HG03159 (cell line): ENCODE measurements at regions not wholly inside any gene's neighbourhood (a gene's known extent, or its start where the extent isn't known, plus 50 kb on each side); places are given as distances from the start of the nearest gene placed in this dataset.

Source experiments
- ATAC-seq: cut with Tn5 transposase; IDR thresholded peaks from one replicate; pipeline ENCODE4 v1.9.1; 2021; ENCODE audit warnings: mild to moderate bottlenecking, moderate library complexity; ENCODE audit not compliant: unreplicated experiment

DNA sequence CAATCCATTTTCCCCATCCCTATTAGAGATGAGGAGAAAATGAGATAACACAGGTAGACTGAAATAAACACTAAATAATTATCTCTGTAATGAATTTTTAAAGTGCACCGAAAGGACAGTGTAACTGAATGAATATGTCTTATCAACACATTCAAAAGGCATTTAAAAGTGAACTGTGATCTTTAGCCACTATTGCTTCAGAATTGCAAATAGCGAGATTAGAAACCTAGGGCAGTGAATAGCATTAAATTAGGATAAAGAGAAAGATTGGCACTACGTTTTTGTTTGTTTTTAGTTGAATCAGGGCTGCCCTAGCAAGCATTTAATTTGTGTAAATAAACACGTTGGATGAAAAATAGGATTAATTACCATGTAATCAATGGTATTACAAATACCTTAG is 537.5 kb downstream of the ELAVL2 start:
- no peak for ATAC-seq

DNA sequence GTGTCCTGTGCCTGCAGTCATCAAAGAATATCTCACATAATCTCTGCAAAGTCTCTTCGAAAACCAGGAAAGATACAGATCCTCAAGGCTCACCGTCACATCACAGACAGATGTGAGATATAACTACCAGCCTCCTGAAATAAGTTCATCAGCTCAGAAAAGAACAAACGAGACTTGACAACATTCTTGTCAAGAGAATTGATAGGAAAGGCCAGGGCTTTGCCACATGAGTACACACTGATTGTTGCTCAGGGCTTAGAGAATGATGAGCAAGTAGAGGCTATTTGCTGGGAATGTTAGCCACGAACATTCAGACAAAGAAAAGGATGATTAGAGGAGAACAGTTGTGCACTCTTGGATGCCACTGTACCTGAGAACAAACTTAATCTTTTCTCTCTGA is 535.1 kb downstream of the ELAVL2 start:
- ATAC-seq: no peak

DNA sequence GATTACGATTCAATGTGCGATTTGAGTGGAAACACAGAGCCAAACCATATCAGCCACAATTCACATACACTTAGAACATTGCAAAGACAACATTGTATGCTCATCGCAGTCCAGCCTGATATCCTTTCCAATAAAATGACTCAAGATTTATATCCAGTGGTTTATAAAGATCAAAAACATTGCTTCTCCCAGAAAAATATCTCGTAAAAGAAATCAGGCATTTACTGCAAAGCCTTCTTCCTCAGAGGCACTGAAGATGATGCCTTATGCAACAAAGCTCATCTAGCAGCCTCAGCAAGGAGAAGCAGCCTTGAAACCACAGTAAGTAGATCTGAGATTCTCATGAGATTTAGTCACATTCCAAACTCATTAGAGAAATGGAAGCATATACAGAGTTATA is 523.8 kb downstream of the ELAVL2 start:
- no peak for ATAC-seq

DNA sequence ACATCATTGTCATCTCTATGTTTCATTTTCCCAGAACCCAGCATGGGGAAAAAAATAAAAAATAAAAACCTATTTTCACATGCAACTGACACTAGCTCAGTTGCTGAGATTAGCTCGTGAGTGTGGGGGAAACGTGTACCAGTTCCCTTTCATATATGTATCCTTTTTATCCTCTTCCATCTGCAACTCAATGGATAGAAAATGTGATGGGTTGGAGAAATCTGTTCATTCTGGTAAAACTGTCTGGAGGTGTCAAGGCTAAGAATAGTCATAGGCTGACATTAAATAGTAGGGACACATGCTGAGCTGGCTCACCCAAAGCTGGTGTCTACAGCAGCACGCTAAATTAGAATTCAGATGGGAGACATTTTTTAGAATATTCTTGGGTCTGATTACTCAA is 519.3 kb downstream of the ELAVL2 start:
- no peak for ATAC-seq

DNA sequence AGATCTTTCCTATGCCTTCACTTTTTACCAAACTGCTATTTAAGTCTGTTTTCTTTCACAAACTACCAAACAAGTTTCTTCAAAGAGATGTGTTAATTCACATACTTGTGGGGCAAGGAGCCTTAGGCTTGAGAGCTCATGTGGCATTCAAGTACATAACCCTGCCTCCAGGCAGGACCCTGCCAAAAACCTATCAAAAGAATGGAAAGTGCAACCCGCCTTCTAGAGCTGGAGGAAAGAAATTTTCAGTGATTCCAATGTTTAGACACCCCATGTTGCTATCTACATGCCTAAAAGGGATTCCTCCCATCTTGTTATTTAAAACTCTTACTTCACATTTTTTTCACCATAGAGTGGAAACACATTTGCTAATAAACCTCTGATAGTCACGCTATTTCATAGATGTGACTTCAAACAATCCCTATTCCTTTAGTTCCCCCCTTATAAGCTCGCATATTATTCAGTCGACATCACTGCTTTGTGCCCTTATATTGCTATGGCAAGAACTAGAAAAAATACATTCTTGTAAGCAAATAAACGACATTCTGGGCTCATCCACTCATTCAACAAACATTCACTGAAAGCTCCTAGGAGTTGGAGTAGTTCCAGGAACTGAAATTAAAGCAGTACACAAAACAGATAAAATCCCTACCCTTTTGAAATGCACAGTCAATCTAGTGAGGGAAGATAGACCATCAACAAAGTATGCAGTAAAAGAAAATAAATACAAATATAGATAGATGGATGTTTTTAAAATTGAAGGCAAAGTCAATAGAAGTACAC is 518.1 kb downstream of the ELAVL2 start:
- ATAC-seq: no peak

DNA sequence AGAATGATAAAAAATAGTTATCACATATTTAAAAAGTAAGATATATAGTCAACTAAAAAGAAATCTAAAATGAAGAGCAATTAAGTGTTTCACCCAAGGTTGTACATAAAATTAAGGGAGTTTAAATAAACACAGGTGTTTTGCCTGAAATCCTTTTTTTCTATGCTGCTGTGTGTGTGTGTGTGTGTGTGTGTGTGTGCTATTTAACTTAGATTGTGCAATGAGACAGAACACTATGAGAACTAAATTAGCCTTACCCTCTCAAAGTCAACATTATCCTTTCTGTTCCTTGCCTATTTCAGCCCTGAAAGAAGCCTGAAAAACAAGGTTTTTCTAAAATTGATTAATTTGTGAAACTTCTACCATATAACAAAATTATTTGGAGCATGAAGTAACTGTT is 516.2 kb downstream of the ELAVL2 start:
- ATAC-seq: no peak

DNA sequence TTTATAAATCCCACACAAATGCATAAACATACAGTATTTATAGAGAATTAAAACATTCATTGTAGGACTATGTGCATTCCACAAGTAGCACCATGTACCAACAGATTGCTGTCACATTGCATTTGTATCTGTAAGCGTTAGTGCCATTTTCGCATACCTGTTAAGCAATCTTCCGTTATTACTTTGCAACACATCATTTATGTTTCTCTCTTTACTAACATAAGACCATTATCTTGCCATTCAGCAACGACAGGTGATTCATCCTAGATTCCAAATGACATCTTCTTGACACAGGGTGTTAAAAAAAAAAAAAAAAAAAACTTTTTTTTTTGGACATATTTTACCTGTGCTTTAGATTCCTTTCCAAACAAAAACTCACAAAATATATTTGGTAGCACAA is 511.8 kb downstream of the ELAVL2 start:
- no peak for ATAC-seq

DNA sequence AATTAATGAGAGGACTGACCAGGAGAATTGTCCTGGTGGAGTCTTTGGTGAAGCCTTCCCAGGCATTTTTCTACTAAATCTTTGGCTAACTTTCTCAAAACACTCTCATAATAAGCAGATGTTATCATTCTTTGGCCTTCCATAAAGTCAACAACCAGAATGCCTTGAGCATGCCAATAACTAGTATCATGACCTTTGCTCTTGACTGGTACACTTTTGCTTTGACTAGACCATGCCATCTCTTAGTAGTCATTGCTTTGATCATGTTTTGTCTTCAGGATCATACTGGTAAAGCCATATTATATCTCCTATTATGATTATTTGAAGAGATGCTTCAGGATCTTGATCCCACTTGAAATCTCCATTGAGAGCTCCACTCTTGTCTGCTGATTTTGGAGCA is 506.9 kb downstream of the ELAVL2 start:
- ATAC-seq: no peak

DNA sequence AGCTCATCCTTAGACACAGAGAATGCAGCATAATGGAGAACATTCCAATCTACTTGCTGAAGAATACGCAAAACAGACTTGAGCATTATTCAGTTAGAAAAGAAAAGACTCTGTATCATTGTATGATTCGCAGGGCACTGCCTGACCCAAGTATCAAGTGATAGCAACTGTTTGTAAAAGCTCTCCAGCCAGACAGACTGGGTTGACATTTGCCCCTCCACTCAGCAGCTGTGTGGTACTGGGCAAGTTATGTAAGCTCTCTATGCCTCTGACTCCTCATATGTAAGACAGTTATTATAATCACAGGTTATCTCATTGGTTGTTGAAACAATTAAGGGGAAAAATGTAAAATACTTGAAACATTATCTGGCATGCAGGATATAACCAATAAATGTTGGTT is 505.0 kb downstream of the ELAVL2 start:
- ATAC-seq: no peak

DNA sequence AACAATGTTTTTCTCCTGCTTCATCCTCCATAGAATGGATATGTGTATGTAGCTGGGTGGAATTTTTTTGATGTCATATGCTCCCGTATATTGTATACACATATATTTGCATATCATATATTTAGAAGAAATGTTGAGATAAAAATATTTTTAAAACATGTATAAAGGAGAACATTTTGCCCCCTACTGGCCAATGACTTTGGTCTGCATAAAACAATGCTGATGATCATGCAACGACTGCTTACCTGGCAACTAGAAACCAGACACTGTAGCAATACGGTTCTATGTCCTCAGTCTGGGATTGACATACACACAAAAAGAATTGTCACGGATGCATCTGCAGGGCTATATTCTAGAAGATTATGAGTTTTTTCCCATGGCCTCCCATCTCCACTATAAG is 503.6 kb downstream of the ELAVL2 start:
- no peak for ATAC-seq

DNA sequence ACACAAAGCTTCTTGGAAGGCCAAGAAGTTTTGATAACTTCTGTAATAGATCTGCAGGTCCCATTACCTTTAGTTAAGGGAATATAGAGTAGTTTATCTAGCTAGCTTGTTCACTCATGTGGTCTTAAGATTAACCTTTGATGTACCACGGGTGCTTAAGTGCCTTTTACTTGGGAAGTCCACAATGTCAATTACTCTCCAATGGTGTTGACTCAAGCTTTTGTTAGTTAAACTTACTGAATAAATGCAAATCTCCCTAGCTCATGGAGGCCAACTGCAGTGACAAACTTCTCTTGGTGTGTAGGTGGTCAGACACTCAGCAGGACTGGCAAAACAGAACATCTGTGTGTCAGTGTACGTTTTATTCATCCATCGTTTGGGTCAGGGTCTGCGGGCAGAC is 501.5 kb downstream of the ELAVL2 start:
- no peak for ATAC-seq

DNA sequence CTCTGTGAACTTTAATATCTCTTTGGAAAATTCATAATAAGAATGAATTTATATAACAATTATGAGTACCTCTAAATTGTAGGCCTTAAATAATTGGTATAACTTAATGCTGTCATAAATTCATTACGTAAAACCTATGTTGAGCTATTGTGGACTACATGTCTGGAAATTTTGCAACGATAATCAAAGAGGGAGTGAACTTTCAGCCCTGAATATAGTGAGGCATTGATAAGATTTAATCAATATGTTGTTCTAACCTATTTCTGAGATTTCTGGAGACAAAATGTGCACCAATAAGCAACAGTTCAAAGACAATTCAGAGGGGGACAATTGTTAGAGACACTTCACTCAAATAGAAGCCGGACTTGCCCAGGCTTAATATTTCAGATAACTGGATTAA is 499.4 kb downstream of the ELAVL2 start:
- no peak for ATAC-seq

DNA sequence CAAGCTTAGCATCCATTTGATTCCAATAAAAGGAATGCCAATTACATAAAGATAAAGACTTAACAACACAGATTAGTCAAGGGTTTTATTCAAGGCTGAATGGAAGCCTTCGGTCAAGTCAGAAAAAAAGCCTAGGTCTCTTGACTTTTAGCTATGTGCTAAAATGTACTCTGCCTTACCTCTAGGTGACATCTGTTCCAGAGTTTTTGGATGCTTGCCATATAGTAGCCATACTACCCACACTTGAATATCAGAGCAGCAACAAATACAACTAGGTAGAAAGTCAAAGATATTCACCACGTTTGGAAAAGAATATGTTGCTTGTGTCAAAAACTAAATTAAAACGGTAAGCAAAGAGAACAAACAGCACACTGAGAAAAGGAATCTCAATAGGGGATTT is 484.7 kb downstream of the ELAVL2 start:
- ATAC-seq: no peak

DNA sequence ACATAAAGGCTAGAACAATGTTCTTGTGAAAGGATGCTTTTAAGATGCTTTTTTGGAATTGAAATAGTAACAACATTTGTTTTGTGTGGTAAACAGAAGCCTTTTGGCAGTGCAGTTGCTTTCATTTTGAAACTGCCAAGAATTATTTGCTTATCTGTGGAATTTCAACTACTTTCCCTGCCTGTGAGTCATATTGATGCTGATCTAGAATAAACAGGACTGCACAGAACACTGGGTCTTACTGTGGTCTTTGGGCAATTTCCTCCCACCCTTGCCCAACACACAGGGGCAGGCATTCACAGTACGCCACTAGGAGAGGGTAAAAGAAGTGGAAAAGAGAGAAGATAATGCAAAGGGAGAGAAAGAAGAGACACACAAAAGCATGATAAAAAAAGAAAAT is 483.7 kb downstream of the ELAVL2 start:
- no peak for ATAC-seq

DNA sequence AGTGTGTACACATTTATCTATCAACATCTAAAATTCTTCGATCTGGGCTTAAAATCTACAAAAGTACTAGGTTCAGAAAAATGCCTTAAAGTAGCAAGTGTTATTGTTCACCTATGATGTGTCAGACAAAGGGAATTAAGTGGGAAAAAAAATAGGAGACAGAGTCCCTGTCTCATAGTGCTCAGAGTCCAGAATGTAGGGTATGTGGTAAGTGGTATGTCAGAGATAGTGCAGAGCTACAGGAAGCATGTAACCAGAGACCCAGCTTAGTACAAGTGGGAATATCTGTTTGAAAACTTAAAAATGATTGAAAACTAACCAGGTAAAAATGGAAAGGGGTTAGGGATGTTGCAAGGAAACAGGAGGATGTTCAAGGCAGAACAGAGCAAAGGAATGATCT is 482.8 kb downstream of the ELAVL2 start:
- no peak for ATAC-seq

DNA sequence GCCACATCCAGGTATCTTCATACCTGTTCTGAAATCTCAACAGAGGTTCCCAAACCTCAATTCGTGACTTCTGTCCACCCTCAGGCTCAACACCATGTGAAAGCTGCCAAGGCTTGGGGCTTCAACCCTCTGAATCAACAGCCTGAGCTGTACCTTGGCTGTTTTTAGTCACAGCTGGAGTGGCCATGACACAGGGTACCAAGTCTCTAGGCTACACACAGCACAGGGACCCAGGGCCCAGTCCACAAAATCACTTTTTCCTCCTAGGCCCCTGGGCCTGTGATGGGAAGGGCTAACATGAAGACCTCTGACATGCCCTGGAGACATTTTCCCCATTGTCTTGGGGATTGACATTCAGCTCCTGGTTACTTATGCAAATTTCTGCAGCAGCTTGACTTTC is 464.9 kb downstream of the ELAVL2 start:
- ATAC-seq: no peak

DNA sequence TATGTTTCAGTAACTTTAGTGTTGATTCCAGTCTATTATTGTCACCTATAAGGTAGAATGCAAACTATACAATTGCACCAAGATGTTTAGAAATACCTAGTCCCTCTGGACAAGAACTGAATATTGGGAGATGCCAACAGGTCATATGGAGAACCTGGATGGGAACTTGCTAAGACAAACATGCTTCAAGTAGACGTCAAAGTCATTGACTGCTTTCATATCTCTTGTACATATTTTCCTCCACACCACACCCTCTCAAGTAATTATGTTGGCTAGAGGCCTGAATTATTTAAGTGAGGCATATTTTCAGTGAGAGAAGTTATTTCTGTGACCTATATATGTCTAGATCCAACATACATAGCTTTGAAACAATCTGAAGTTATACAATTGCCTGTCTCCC is 453.3 kb downstream of the ELAVL2 start:
- no peak for ATAC-seq

DNA sequence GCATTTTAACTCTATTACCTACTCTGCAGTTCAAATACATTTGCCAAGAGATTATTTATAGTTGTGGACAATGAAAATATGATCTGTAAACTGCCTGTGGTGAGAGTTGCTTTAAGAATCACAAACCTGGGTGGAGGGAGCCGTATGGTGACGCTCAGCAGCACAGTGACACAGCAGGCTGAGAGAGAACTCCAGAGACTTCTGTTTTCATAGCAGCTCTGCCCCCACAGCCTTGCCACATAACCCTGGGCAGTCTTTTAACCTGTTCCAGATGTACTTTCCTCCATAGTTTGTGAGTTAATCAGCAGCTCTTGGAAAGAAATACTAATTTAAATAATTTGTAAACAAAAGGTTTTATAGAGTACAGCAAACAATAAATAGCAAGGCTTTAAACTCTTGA is 450.5 kb downstream of the ELAVL2 start:
- ATAC-seq: no peak

DNA sequence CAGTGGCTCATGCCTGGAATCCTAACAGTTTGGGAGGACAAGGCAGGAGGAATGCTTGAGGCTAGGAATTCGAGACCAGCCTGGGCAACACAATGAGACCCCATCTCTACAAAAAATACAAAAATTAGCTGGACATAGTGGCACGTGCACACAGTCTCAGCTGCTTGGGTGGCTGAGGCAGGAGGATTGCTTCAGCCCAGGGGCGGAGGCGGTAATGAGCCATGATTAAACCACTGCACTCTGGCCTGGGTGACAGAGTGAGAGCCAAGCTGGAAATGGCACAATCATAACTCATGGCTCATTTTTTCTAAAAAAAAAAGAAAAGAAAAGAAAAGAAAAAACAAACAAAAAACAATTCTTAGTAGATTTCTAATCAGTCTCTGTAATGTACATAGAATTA is 446.2 kb downstream of the ELAVL2 start:
- ATAC-seq: no peak

DNA sequence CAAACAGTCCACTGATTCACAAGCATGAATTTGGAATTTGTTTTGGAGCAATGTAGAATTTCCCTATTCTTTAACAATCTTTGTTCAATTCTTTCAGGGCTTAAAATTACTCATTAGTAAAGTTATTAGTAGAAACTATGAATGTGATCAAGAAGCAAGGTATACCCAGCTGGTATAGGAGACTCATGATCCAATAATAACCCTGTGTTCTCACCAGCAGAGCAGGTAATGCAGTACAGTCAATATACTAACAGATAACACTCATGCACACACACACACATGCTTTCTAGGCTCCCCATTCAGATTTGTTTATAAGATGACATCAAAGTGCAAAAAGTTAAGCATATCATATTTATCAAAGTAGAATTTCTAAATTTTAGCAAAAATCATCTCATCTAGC is 445.2 kb downstream of the ELAVL2 start:
- ATAC-seq: no peak

DNA sequence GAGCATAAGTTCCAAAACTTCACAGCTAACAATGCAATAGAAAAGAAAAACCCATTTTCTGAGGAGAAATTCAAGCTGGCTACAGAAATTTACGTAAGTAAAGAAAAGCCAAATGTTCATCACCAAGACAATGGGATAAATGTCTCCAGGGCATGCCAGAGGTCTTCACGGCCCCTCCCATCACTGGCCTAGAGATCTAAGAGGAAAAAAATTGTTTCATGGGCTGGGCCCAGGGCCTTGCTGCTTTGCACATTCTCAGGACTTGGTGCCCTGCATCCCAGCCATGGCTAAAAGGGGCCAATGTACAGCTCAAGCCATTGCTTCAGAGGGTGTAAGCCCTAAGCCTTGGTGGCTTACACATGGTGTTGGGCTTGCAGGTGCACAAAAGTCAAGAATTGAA is 443.6 kb downstream of the ELAVL2 start:
- no peak for ATAC-seq

DNA sequence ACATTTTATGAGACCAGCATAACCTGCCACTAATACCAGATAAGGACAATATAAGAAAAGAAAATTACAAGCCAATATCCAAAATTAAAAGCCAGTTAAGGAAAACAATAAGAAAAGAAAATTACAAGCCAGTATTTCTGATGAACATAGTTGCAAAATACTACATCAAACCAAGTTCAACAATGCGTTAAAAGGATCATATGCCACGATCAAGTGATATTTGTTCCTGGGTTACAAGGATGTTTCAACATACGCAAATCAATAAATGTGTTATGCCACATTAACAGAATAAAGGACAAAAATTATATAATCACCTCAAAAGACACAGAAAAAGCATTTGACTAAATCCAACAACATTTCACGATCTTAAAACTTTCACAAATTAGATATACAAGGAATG is 431.9 kb downstream of the ELAVL2 start:
- no peak for ATAC-seq

DNA sequence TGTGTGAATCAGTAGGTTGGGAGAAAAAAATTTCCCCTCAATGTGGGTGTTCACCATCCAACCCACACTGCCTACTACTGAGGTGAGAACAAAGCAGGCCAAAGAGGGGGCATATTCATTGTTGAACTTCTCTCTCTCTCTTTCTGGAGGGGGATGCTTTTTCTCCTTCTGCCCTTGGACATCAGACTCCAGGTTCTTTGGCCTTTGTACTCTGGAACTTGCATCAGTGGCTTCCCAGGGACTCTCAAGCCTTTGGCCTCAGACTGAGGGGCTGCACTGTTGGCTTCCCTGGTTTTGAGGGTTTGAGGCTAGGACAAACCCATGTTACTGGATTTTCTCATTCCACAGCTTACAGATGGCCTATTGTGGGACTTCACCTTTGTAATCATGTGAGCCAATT is 417.2 kb downstream of the ELAVL2 start:
- ATAC-seq: no peak
